IMR-90 (cell line): ENCODE measurements at regions not wholly inside any gene's neighbourhood (a gene's known extent, or its start where the extent isn't known, plus 50 kb on each side); places are given as distances from the start of the nearest gene placed in this dataset.

Experiments
- ATAC-seq: fragments of 200-7000 bp; cut with Tn5 transposase; 2 replicates; pipeline ENCODE4 v1.9.1; 2020; ENCODE audit warnings: low read depth, mild to moderate bottlenecking, moderate library complexity
- BruUV-seq: library from RNA; stranded (reverse); fragments of 400-500 nt; replicated peaks from 2 replicates; lab custom pipeline; 2021; lab: Mats Ljungman, UMichigan
- CTCF ChIA-PET: fragments of 300-600 bp; formaldehyde crosslinking; extraction: SDS; loops from one replicate; lab custom pipeline; 2021; ENCODE audit warnings: antibody characterized with exemption; lab: Yijun Ruan, JAX
- POLR2A ChIA-PET: fragments of 300-600 bp; sonication (Branson Sonifier 250); formaldehyde crosslinking; loops from one replicate; lab custom pipeline; 2022; ENCODE audit warnings: antibody characterized with exemption; ENCODE audit not compliant: unreplicated experiment; lab: Charles Lee
- DNase-seq: peaks from one replicate; pipeline ENCODE4 v3.0.0; 2013
- H2AFZ ChIP-seq: replicated peaks from 2 replicates; pipeline ENCODE3; 2013; ENCODE audit warnings: low read length, mild to moderate bottlenecking; ENCODE audit not compliant: poor library complexity
- H2AK5ac ChIP-seq: 2 replicates; pipeline ENCODE4 v1.6.1; 2013; ENCODE audit warnings: low read depth, low read length, inconsistent platforms
- H2AK9ac ChIP-seq: replicated peaks from 2 replicates; pipeline ENCODE3; 2013; ENCODE audit warnings: mild to moderate bottlenecking, low read depth, low read length, moderate library complexity; ENCODE audit not compliant: poor library complexity
- H2BK120ac ChIP-seq: 2 replicates; pipeline ENCODE4 v1.6.1; 2013; ENCODE audit warnings: low read depth, low read length, inconsistent platforms
- H2BK15ac ChIP-seq: 3 replicates; pipeline ENCODE4 v1.6.1; 2013; ENCODE audit warnings: low read depth, low read length, inconsistent platforms
- H2BK20ac ChIP-seq: 2 replicates; pipeline ENCODE4 v1.6.1; 2013; ENCODE audit warnings: low read depth, mild to moderate bottlenecking, inconsistent platforms, low read length, moderate library complexity
- H2BK5ac ChIP-seq: 2 replicates; pipeline ENCODE4 v1.6.1; 2013; ENCODE audit warnings: mild to moderate bottlenecking, low read depth, low read length, inconsistent platforms; ENCODE audit not compliant: poor library complexity, severe bottlenecking
- H3K14ac ChIP-seq: replicated peaks from 2 replicates; pipeline ENCODE4 v1.6.1; 2013; ENCODE audit warnings: low read depth, low read length, inconsistent platforms
- H3K18ac ChIP-seq: 2 replicates; pipeline ENCODE4 v1.6.1; 2013; ENCODE audit warnings: low read depth, low read length, control low read depth
- H3K23ac ChIP-seq: 2 replicates; pipeline ENCODE4 v1.6.1; 2013; ENCODE audit warnings: low read depth, low read length, inconsistent platforms
- H3K27ac ChIP-seq: 2 replicates; pipeline ENCODE4 v1.5.1; 2013; ENCODE audit warnings: mild to moderate bottlenecking, control low read depth, low read length; ENCODE audit not compliant: insufficient read depth
- H3K27me3 ChIP-seq: 2 replicates; pipeline ENCODE4 v1.6.1; 2013; ENCODE audit warnings: low read length; ENCODE audit not compliant: control insufficient read depth, insufficient read depth
- H3K36me3 ChIP-seq: 2 replicates; pipeline ENCODE4 v1.6.1; 2013; ENCODE audit warnings: low read length, mixed read lengths; ENCODE audit not compliant: control insufficient read depth, insufficient read depth
- H3K4ac ChIP-seq: 2 replicates; pipeline ENCODE4 v1.6.1; 2013; ENCODE audit warnings: low read depth, low read length, inconsistent platforms
- H3K4me1 ChIP-seq: 2 replicates; pipeline ENCODE4 v1.6.1; 2013; ENCODE audit warnings: low read length, mixed read lengths; ENCODE audit not compliant: control insufficient read depth, insufficient read depth
- H3K4me2 ChIP-seq: 2 replicates; pipeline ENCODE4 v1.6.1; 2013; ENCODE audit warnings: low read depth, mild to moderate bottlenecking, control low read depth, low read length, moderate library complexity
- H3K4me3 ChIP-seq: 2 replicates; pipeline ENCODE4 v1.5.1; 2013; ENCODE audit warnings: low read depth, mild to moderate bottlenecking, control low read depth, low read length, moderate library complexity; ENCODE audit not compliant: insufficient read depth
- H3K56ac ChIP-seq: 2 replicates; pipeline ENCODE4 v1.6.1; 2013; ENCODE audit warnings: low read length, inconsistent platforms; ENCODE audit not compliant: insufficient read depth; ENCODE audit errors: extremely low read depth
- H3K79me1 ChIP-seq, 2 experiments: 2 replicates each; pipeline ENCODE4 v1.6.1; 2013; ENCODE audit warnings: low read length in 2 of 2, inconsistent platforms in 1 of 2, low read depth in 1 of 2
- H3K9ac ChIP-seq: 2 replicates; pipeline ENCODE4 v1.6.1; 2013; ENCODE audit warnings: low read depth, low read length, control low read depth
- H3K9me1 ChIP-seq: 2 replicates; pipeline ENCODE4 v1.6.1; 2013; ENCODE audit warnings: low read length, inconsistent platforms; ENCODE audit not compliant: insufficient read depth
- H3K9me3 ChIP-seq: 2 replicates; pipeline ENCODE4 v1.6.1; 2013; ENCODE audit warnings: low read length; ENCODE audit not compliant: control insufficient read depth, insufficient read depth
- H4K20me1 ChIP-seq: 2 replicates; pipeline ENCODE4 v1.6.1; 2013; ENCODE audit warnings: low read length, inconsistent platforms; ENCODE audit not compliant: insufficient read depth
- H4K5ac ChIP-seq: 2 replicates; pipeline ENCODE4 v1.6.1; 2013; ENCODE audit warnings: mild to moderate bottlenecking, low read depth, low read length, control low read depth
- H4K8ac ChIP-seq, 2 experiments: 2 replicates each; pipeline ENCODE4 v1.6.1; 2013; ENCODE audit warnings: low read depth in 2 of 2, low read length in 2 of 2, control low read depth in 1 of 2, inconsistent platforms in 1 of 2
- H4K91ac ChIP-seq: 2 replicates; pipeline ENCODE4 v1.6.1; 2013; ENCODE audit warnings: low read depth, low read length, inconsistent platforms; ENCODE audit not compliant: insufficient read depth
- CEBPB ChIP-seq: IDR thresholded peaks from 2 replicates; pipeline ENCODE4 v1.6.1; 2012; ENCODE audit warnings: low read depth, low read length, improper control_type of control experiment
- CHD1 ChIP-seq: IDR thresholded peaks from 2 replicates; pipeline ENCODE4 v1.6.1; 2012; ENCODE audit warnings: low read depth, low read length, improper control_type of control experiment
- CTCF ChIP-seq: conservative IDR thresholded peaks from 2 replicates; pipeline ENCODE4 v1.5.1; 2012; ENCODE audit warnings: mild to moderate bottlenecking, low read depth, low read length, improper control_type of control experiment
- MAFK ChIP-seq: IDR thresholded peaks from 2 replicates; pipeline ENCODE4 v1.6.1; 2012; ENCODE audit warnings: low read depth, low read length, improper control_type of control experiment
- MXI1 ChIP-seq: IDR thresholded peaks from 2 replicates; pipeline ENCODE4 v1.6.1; 2012; ENCODE audit warnings: low read depth, mild to moderate bottlenecking, low read length, moderate library complexity, borderline replicate concordance
- POLR2A ChIP-seq: IDR thresholded peaks from 2 replicates; pipeline ENCODE4 v1.6.1; 2012; ENCODE audit warnings: mild to moderate bottlenecking, low read depth, low read length
- RCOR1 ChIP-seq: IDR thresholded peaks from 2 replicates; pipeline ENCODE4 v1.6.1; 2012; ENCODE audit warnings: mild to moderate bottlenecking, low read length, improper control_type of control experiment; ENCODE audit not compliant: insufficient replicate concordance
- RFX5 ChIP-seq: IDR thresholded peaks from 2 replicates; pipeline ENCODE4 v1.8.0; 2012; ENCODE audit warnings: low read depth, mild to moderate bottlenecking, low read length, moderate library complexity
- USF2 ChIP-seq: fragments of 150-350 bp; IDR thresholded peaks from 2 replicates; pipeline ENCODE4 v1.6.1; 2017; ENCODE audit warnings: mild to moderate bottlenecking, antibody characterized with exemption, low read length, low read depth
- WGBS, 2 experiments: methylation state at CpG; one replicate each; pipeline versions ENCODE4 v1.1.5 to v1.1.7; 2013; ENCODE audit warnings: missing lambda C conversion rate in 2 of 2; ENCODE audit not compliant: insufficient read length in 1 of 2; ENCODE audit errors: extremely low coverage in 2 of 2; 5-methylcytosine and 5-hydroxymethylcytosine counted together
- dilution Hi-C: fragments of 300-500 bp; cut with HindIII; formaldehyde crosslinking; loops from one replicate; pipeline ENCODE4 v1.14.3; 2018; ENCODE audit warnings: low sequenced_read_pairs; ENCODE audit not compliant: unreplicated experiment
- in situ Hi-C: fragments of 300-500 bp; cut with MboI; formaldehyde crosslinking; loops from 3 replicates; pipeline ENCODE4 v1.14.3; 2019; ENCODE audit warnings: low sequenced_read_pairs, inconsistent platforms, mixed read lengths
- intact Hi-C: fragments of 100-400 bp; cut with micrococcal nuclease; formaldehyde crosslinking; loops from 2 replicates; pipeline ENCODE4 v1.10.0; 2022
- TF ChIP-seq, protein P1 (sequence below): fragments of 150-350 bp; IDR thresholded peaks from 2 replicates; pipeline ENCODE4 v1.6.1; 2016; ENCODE audit warnings: low read depth, mild to moderate bottlenecking, low read length, moderate library complexity, borderline replicate concordance

- H3K36me3 ChIP-seq: no peaks in the 10 kb centered on the region
- H3K4me3 ChIP-seq: no peak overlapping the region
- no peak for ATAC-seq
- WGBS, 2 experiments: no CpG with 5 or more reads among the region's 2 CpGs
- dilution Hi-C loops: no loop called here
- no peak overlapping the region for H3K23ac ChIP-seq
- H2BK15ac ChIP-seq: no peak overlapping the region
- H3K4me2 ChIP-seq: no peak overlapping the region
- no peak overlapping the region for H2AK5ac ChIP-seq
- H3K9ac ChIP-seq: no peak overlapping the region
- TF ChIP-seq MXI1: no peak
- TF ChIP-seq POLR2A: no peak
- no peak for TF ChIP-seq USF2
- TF ChIP-seq CTCF: no peak
- no peak for TF ChIP-seq MAFK
- no peak for TF ChIP-seq CEBPB
- no peak for TF ChIP-seq RCOR1
- TF ChIP-seq, protein P1, sequence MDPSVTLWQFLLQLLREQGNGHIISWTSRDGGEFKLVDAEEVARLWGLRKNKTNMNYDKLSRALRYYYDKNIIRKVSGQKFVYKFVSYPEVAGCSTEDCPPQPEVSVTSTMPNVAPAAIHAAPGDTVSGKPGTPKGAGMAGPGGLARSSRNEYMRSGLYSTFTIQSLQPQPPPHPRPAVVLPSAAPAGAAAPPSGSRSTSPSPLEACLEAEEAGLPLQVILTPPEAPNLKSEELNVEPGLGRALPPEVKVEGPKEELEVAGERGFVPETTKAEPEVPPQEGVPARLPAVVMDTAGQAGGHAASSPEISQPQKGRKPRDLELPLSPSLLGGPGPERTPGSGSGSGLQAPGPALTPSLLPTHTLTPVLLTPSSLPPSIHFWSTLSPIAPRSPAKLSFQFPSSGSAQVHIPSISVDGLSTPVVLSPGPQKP: no peak
- TF ChIP-seq CHD1: no peak
- no peak for TF ChIP-seq RFX5
- no peaks in the 10 kb centered on the region for H3K9me1 ChIP-seq
- no peak overlapping the region for H2AFZ ChIP-seq
- H2BK20ac ChIP-seq: no peak overlapping the region
- no peak overlapping the region for H2BK120ac ChIP-seq
- POLR2A ChIA-PET: no interaction called here
- no peak overlapping the region for H3K27ac ChIP-seq
- no peak overlapping the region for H4K91ac ChIP-seq
- no peak overlapping the region for H4K8ac ChIP-seq
- intact Hi-C loops: no loop called here
- H2BK5ac ChIP-seq: no peak overlapping the region
- H3K4ac ChIP-seq: no peak overlapping the region
- H2AK9ac ChIP-seq: no peak overlapping the region
- H3K27me3 ChIP-seq: no peaks in the 10 kb centered on the region
- H3K14ac ChIP-seq: no peak overlapping the region
- H3K18ac ChIP-seq: no peak overlapping the region
- no peak overlapping the region for H3K56ac ChIP-seq
- BruUV-seq: no TSS peak
- H3K4me1 ChIP-seq: no peaks in the 10 kb centered on the region
- H4K20me1 ChIP-seq: no peaks in the 10 kb centered on the region
- no peaks in the 10 kb centered on the region for H3K9me3 ChIP-seq
- no peaks in the 10 kb centered on the region for H3K79me1 ChIP-seq
- no peak for DNase-seq
- no peak overlapping the region for H4K5ac ChIP-seq
- in situ Hi-C loops: no loop called here
- CTCF ChIA-PET: no interaction called here
Measured at GRCh38 chr1:30295266-30295665, 428.1 kb downstream of the MATN1 start.
